SK-N-SH (cell line): ENCODE measurements at regions not wholly inside any gene's neighbourhood (a gene's known extent, or its start where the extent isn't known, plus 50 kb on each side); places are given as distances from the start of the nearest gene placed in this dataset.

Experiments used
- CTCF ChIP-seq: fragments of 200-600 bp; sonication (generic); IDR thresholded peaks from 2 replicates; pipeline ENCODE4 v1.6.1; 2017; ENCODE audit warnings: antibody characterized with exemption, mild to moderate bottlenecking, moderate library complexity
- EP300 ChIP-seq, 2 experiments: IDR thresholded peaks; 2 replicates each; pipeline versions ENCODE4 v1.4.0 to v1.6.1; 2012; ENCODE audit warnings: borderline replicate concordance in 1 of 2, low read depth in 1 of 2, low read length in 1 of 2
- RCOR1 ChIP-seq: fragments of 150-350 bp; IDR thresholded peaks from 2 replicates; pipeline ENCODE4 v1.6.1; 2017; ENCODE audit warnings: antibody characterized with exemption, low read length

GRCh38 chr21:24730661-24731060 lies 876.6 kb downstream of the MRPL39 start:
- TF ChIP-seq EP300 (IDR thresholded peaks at IDR 0.05; ENCODE audit: borderline replicate concordance in 1 of 2, low read depth in 1 of 2, low read length in 1 of 2) (no peak), RCOR1 (no peak), CTCF (no peak)
